ENCODE measurements at regions not wholly inside any gene's neighbourhood (a gene's known extent, or its start where the extent isn't known, plus 50 kb on each side); places are given as distances from the start of the nearest gene placed in this dataset.
"Not testable (repeated sequence)": the region's sequence is repeated elsewhere in the genome, so short reads cannot be mapped to it uniquely, and the experiment has no call there.

DNA sequence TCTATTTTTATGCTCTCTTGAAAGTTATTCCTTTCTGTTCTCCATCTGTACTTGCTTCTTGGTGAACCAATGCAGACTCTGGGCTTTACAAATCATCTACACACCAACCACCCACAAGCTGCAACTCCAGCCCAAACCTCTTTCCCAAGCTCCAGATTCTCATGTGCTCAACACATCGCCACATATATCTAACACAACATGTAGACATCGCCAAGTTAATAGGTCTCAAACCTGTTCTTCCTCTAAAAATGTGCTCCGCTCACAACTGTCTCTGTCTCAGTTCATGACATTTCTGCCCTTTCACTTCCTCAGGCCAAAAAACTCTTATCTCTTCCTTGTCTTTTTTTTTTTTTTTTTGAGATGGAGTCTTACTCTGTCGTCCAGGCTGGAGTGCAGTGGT is 95.7 kb upstream of the EEPD1 start:
- no peak for DNase-seq
- no peaks in the 10 kb centered on the region for H3K9me3 ChIP-seq
- peaks cover 0 to 10% (median 0%) of the 10 kb centered on the region in 12 donors for H3K4me1 ChIP-seq
- no peaks in the 10 kb centered on the region for H3K27me3 ChIP-seq
- 72 to 90% (median 80%) methylated on average over 4 of the region's 4 CpGs for WGBS, 4 donors
- TF ChIP-seq, protein P1, sequence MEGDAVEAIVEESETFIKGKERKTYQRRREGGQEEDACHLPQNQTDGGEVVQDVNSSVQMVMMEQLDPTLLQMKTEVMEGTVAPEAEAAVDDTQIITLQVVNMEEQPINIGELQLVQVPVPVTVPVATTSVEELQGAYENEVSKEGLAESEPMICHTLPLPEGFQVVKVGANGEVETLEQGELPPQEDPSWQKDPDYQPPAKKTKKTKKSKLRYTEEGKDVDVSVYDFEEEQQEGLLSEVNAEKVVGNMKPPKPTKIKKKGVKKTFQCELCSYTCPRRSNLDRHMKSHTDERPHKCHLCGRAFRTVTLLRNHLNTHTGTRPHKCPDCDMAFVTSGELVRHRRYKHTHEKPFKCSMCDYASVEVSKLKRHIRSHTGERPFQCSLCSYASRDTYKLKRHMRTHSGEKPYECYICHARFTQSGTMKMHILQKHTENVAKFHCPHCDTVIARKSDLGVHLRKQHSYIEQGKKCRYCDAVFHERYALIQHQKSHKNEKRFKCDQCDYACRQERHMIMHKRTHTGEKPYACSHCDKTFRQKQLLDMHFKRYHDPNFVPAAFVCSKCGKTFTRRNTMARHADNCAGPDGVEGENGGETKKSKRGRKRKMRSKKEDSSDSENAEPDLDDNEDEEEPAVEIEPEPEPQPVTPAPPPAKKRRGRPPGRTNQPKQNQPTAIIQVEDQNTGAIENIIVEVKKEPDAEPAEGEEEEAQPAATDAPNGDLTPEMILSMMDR (IDR thresholded peaks at IDR 0.05), result no peak
- no peak for TF ChIP-seq POLR2A (IDR thresholded peaks at IDR 0.05)
- no peak overlapping the region for H3K4me3 ChIP-seq
- no peak for ATAC-seq
- no peaks in the 10 kb centered on the region for H3K36me3 ChIP-seq
- intact Hi-C loops (cut with DNase I), result no loop called here
- no peak overlapping the region for H3K27ac ChIP-seq

- TF ChIP-seq POLR2A (IDR thresholded peaks at IDR 0.05), result no peak
- TF ChIP-seq, protein P1 (IDR thresholded peaks at IDR 0.05), result no peak
- H3K27ac ChIP-seq, result no peak overlapping the region
- no peak overlapping the region for H3K4me3 ChIP-seq
- no peak for DNase-seq
- peaks cover 0 to 10% (median 0%) of the 10 kb centered on the region in 12 donors for H3K4me1 ChIP-seq
- intact Hi-C loops (cut with DNase I), result no loop called here
- H3K27me3 ChIP-seq, result no peaks in the 10 kb centered on the region
- H3K9me3 ChIP-seq, result no peaks in the 10 kb centered on the region
- H3K36me3 ChIP-seq, result no peaks in the 10 kb centered on the region
- WGBS, 4 donors, result 91 to 95% (median 94%) methylated on average over 9 of the region's 9 CpGs
- ATAC-seq, result no peak
Measured at GRCh38 chr7:36058020-36058592, 94.9 kb upstream of the EEPD1 start.

DNA sequence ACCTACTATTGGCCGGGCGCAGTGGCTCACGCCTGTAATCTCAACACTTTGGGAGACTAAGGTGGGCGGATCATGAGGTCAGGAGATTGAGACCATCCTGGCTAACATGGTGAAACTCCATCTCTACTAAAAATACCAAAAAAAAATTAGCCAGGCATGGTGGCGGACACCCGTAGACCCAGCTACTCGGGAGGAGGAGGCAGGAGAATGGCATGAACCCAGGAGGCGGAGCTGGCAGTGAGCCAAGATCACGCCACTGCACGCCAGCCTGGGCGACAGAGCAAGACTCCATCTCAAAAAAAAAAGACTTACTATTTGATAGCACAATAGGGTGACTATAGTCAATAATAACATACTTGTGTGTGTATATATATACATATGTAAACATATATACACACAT is 92.7 kb upstream of the EEPD1 start:
- intact Hi-C loops (cut with DNase I); ATAC-seq; H3K36me3 ChIP-seq; DNase-seq; H3K4me1 ChIP-seq; H3K27me3 ChIP-seq; H3K9me3 ChIP-seq; H3K27ac ChIP-seq; H3K4me3 ChIP-seq: not testable (repeated sequence)
- WGBS, 4 donors, result 85 to 93% (median 88%) methylated on average over 11 of the region's 11 CpGs

- intact Hi-C loops (cut with DNase I), result no loop called here
- no peak for DNase-seq
Measured at GRCh38 chr7:36062154-36062815, 90.8 kb upstream of the EEPD1 start.

More at GRCh38 chr7:36062154-36062815, 90.8 kb upstream of the EEPD1 start:
- no peak for TF ChIP-seq POLR2A (IDR thresholded peaks at IDR 0.05)
- TF ChIP-seq, protein P1 (IDR thresholded peaks at IDR 0.05), result no peak
- peak in 1 of 4 donors; percentile 41 for ATAC-seq
- no peaks in the 10 kb centered on the region for H3K36me3 ChIP-seq
- H3K9me3 ChIP-seq, result no peaks in the 10 kb centered on the region
- no peaks in the 10 kb centered on the region for H3K27me3 ChIP-seq
- peak overlapping the region in 1 of 12 donors; percentile 9 for H3K27ac ChIP-seq
- peaks cover 0 to 4% (median 0%) of the 10 kb centered on the region in 12 donors for H3K4me1 ChIP-seq
- H3K4me3 ChIP-seq, result no peak overlapping the region
- WGBS, 4 donors, result 78 to 84% (median 82%) methylated on average over 4 of the region's 4 CpGs

All from heart left ventricle (tissue), 16 donors.